Lung (tissue), 11 donors: ENCODE measurements at regions not wholly inside any gene's neighbourhood (a gene's known extent, or its start where the extent isn't known, plus 50 kb on each side); places are given as distances from the start of the nearest gene placed in this dataset.
"Not testable (repeated sequence)": the region's sequence is repeated elsewhere in the genome, so short reads cannot be mapped to it uniquely, and the experiment has no call there.

ENCODE experiments used
- ATAC-seq: fragments of 200-7000 bp; cut with Tn5 transposase; one replicate; pipeline ENCODE4 v1.9.1; 2020; ENCODE audit warnings: moderate number of reproducible peaks; ENCODE audit not compliant: insufficient read depth, low FRiP score
- DNase-seq, 3 donors: peaks; one replicate each; pipeline ENCODE4 v3.0.0-alpha.2; 2013 to 2017
- H3K27ac ChIP-seq, 2 donors: one replicate each; pipeline ENCODE4 v1.5.1; 2013; ENCODE audit warnings: mild to moderate bottlenecking in 2 of 2, moderate library complexity in 2 of 2, control low read depth in 1 of 2, inconsistent platforms in 1 of 2, low read depth in 1 of 2, low read length in 1 of 2
- H3K27me3 ChIP-seq, 3 donors: one replicate each; pipeline ENCODE4 v1.5.1; 2013; ENCODE audit warnings: low read length in 2 of 3; ENCODE audit not compliant: control insufficient read depth in 3 of 3, insufficient read depth in 3 of 3
- H3K36me3 ChIP-seq, 4 donors: one replicate each; pipeline ENCODE4 v1.5.1; 2013; ENCODE audit warnings: low read length in 4 of 4, mild to moderate bottlenecking in 1 of 4, moderate library complexity in 1 of 4; ENCODE audit not compliant: control insufficient read depth in 4 of 4, insufficient read depth in 4 of 4
- H3K4me1 ChIP-seq, 5 donors: one replicate each; pipeline ENCODE4 v1.5.1; 2013; ENCODE audit warnings: low read length in 5 of 5, mild to moderate bottlenecking in 2 of 5, moderate library complexity in 1 of 5; ENCODE audit not compliant: control insufficient read depth in 5 of 5, insufficient read depth in 5 of 5
- H3K4me3 ChIP-seq: one replicate; pipeline ENCODE4 v1.5.1; 2013; ENCODE audit warnings: mild to moderate bottlenecking, control low read depth, moderate library complexity
- H3K9ac ChIP-seq, 2 donors: one replicate each; pipeline ENCODE4 v1.5.1; 2013; ENCODE audit warnings: low read length in 2 of 2, control low read depth in 1 of 2; ENCODE audit not compliant: insufficient read depth in 1 of 2
- H3K9me3 ChIP-seq, 4 donors: one replicate each; pipeline ENCODE4 v1.5.1; 2013; ENCODE audit warnings: low read length in 3 of 4, mild to moderate bottlenecking in 1 of 4, moderate library complexity in 1 of 4; ENCODE audit not compliant: control insufficient read depth in 4 of 4, insufficient read depth in 3 of 4
- WGBS, 2 donors: extraction: QIAGEN DNeasy Blood & Tissue Kit; methylation state at CpG; one replicate each; pipeline ENCODE4 v1.1.7; 2013; 5-methylcytosine and 5-hydroxymethylcytosine counted together
- TF ChIP-seq, protein P1 (sequence below): IDR thresholded peaks from 2 replicates; pipeline ENCODE4 v1.5.1; 2012; ENCODE audit warnings: mild to moderate bottlenecking; ENCODE audit errors: control extremely low read depth, extremely low read depth
- donor health status: control.
- donor health status: control.
- donor health status: Bipolar disorder and iron deficiency.
- donor health status: healthy.
- donor health status: DM: yes; HTN: yes; CAD: no.

DNA sequence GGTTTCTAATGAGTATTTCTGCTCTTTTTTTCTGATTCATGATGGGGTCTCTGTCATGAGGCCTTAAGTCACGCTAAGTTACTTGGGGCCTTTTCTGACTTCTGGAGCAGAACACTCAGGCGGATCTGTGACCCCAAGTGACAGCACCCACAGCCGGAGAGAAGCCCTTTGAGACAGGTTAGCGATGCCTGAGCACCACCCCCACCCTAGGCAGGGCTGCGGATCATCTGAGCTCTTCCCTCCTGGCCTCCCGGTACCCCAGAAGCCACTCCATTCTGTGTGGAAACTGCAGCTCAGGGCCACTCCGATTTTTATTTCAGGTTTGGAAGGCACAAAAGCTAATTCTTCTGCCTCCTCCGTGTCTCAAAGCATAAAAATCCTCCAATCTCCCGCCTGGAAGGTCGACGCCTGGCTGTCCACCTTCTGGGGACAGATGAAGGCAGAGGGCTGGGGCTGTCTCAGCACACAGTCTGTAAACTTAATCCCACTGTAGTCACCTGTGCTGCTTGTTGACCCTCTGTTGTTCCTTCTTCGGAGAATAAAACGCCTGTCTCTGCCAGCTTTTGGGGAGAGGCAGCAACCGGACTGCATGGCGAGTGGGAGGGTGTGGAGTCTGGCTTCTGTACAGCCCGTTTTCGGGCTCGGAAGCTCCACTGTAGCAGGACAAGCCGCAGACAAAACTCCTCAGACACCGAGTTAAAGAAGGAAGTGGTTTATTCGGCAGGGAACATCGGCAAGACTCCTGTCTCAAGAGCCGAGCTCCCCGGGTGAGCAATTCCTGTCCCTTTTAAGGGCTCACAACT, 88.8 kb downstream of the SPRY4 start:
- Histone ChIP-seq H3K4me3 (no peak overlapping the region), H3K27me3 (no peaks in the 10 kb centered on the region), H3K9me3 (no peaks in the 10 kb centered on the region), H3K4me1 (peaks cover 0 to 6% (median 0%) of the 10 kb centered on the region in 5 donors), H3K36me3 (no peaks in the 10 kb centered on the region), H3K9ac (no peak overlapping the region), H3K27ac (no peak overlapping the region)
- TF ChIP-seq, protein P1, sequence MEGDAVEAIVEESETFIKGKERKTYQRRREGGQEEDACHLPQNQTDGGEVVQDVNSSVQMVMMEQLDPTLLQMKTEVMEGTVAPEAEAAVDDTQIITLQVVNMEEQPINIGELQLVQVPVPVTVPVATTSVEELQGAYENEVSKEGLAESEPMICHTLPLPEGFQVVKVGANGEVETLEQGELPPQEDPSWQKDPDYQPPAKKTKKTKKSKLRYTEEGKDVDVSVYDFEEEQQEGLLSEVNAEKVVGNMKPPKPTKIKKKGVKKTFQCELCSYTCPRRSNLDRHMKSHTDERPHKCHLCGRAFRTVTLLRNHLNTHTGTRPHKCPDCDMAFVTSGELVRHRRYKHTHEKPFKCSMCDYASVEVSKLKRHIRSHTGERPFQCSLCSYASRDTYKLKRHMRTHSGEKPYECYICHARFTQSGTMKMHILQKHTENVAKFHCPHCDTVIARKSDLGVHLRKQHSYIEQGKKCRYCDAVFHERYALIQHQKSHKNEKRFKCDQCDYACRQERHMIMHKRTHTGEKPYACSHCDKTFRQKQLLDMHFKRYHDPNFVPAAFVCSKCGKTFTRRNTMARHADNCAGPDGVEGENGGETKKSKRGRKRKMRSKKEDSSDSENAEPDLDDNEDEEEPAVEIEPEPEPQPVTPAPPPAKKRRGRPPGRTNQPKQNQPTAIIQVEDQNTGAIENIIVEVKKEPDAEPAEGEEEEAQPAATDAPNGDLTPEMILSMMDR = no peak
- DNase-seq (no peak), ATAC-seq (no peak)
- WGBS, 2 donors = 72 to 82% methylated on average over 24 of the region's 24 CpGs

DNA sequence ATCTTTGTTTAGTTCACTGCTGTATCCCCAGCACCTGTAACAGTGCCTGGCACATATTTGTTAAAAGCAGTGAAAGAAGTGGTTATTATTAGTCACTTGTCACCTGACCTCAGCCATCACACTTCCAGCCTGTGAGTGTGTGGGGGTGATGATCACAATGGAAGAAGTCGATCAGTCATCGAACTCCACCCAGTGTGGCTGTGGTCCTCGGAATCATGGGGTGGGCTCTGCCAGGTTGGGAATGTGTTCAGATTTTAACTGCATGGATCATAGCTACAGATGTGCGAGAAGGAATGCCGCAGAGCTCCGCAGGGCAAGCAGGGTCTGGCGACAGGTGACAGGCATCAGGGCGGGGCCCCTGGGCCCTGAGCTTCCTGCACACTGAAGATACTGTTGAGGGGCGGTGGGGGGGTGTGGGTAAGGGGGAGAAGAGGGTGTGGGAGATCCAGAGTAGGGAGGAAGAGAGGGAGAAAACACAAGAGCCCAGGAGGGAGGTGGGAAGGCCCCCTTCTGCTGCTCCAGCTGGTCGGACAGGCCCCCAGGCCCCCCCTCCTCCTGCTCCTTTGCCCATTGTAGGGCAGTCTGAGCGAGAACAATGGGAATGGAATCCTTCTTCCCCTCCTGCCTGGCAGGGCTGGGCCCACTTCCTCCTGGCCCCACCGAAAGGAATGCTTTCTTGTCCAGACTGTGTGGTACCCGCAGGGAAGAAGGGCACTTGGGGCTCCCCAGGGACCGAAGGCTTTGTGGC, 89.6 kb downstream of the SPRY4 start:
- no peak overlapping the region for H3K27ac ChIP-seq
- H3K4me3 ChIP-seq = no peak overlapping the region
- no peaks in the 10 kb centered on the region for H3K9me3 ChIP-seq
- no peak for ATAC-seq
- 48 to 50% methylated on average over 14 of the region's 14 CpGs for whole genome bisulfite sequencing, 2 donors
- no peaks in the 10 kb centered on the region for H3K36me3 ChIP-seq
- TF ChIP-seq, protein P1 = no peak
- H3K9ac ChIP-seq = no peak overlapping the region
- H3K4me1 ChIP-seq = peaks cover 0 to 6% (median 0%) of the 10 kb centered on the region in 5 donors
- no peaks in the 10 kb centered on the region for H3K27me3 ChIP-seq
- DNase-seq = peak in 2 of 3 donors; percentile 45 to 50

DNA sequence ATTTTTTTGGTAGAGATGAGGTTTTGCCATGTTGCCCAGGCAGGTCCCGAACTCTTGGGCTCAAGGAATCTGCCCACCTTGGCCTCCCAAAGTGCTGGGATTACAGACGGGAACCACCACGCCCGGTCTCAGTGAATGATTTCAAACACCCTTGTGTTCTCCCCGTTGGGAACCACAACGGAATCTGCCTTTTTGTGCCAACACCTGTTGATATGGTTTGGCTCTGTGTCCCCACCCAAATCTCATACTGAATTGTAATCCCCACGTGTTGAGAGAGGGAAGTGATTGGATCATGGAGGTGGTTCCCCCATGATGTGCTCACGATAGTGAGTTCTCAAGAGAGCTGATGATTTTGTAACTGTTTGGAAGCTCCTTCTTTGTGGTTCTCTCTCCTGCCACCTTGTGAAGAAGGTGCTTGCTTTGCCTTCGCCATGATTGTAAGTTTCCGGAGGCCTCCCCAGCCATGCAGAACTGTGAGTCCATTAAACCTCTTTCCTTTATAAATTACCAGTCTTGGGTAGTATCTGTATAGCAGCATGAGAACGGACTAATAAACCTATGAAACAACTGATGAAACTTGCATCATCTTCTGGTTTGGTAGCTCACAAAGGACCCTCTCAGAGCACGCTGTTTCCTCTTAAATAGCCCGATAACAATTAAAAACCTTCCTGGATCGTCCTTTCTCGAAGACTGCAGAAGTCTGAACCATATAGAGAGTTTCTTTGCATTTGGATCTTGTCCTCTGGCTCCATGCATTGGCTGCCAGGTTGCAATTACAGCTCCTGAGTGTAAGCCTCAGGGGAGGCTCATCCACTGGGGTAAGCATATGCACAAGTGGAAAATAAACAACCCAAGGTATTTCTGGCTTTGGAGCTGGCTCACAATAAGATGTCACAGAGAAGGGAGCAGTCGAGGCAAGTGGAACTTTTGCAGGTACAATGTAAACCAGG, 91.5 kb downstream of the SPRY4 start:
- H3K4me1 ChIP-seq = peaks cover 0 to 6% (median 0%) of the 10 kb centered on the region in 5 donors
- TF ChIP-seq, protein P1 = no peak
- no peak overlapping the region for H3K4me3 ChIP-seq
- no peaks in the 10 kb centered on the region for H3K27me3 ChIP-seq
- no peak overlapping the region for H3K27ac ChIP-seq
- H3K9me3 ChIP-seq = no peaks in the 10 kb centered on the region
- H3K9ac ChIP-seq = no peak overlapping the region
- WGBS, 2 donors = 86% methylated on average over 16 of the region's 16 CpGs
- DNase-seq = no peak
- no peaks in the 10 kb centered on the region for H3K36me3 ChIP-seq
- no peak for ATAC-seq

DNA sequence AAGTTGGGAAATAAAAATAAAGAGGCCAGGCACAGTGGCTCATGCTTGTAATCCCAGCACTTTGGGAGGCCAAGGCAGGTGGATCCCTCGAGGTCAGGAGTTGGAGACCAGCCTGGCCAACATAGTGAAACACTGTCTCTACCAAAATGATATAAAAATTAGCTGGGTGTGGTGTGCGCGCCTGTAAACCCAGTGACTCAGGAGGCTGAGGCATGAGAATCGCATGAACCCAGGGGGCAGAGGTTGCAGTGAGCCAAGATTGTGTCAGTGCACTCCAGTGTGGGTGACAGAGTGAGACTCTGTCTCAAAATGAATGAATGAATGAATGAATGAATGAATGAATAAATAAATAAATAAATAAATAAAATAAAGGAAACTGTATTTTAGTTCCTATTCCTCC, 93.9 kb downstream of the SPRY4 start:
- not testable (repeated sequence) for H3K27me3 ChIP-seq, ATAC-seq, H3K27ac ChIP-seq, H3K4me3 ChIP-seq, H3K9ac ChIP-seq, DNase-seq, H3K36me3 ChIP-seq, H3K9me3 ChIP-seq, H3K4me1 ChIP-seq
- 84 to 92% methylated on average over 4 of the region's 4 CpGs for WGBS, 2 donors
